VCaP (cell line): ENCODE measurements at regions not wholly inside any gene's neighbourhood (a gene's known extent, or its start where the extent isn't known, plus 50 kb on each side); places are given as distances from the start of the nearest gene placed in this dataset.

ENCODE experiments used
- H3K27ac ChIP-seq: fragments of 450-650 bp; 2 replicates; pipeline ENCODE4 v1.5.1; 2017
- CTCF ChIP-seq: fragments of 450-650 bp; conservative IDR thresholded peaks from 2 replicates; pipeline ENCODE4 v1.5.1; 2017; ENCODE audit warnings: mild to moderate bottlenecking, moderate library complexity

- no peak for TF ChIP-seq CTCF
- no peak overlapping the region for H3K27ac ChIP-seq
Measured at GRCh38 chr6:49027644-49028043, 435.4 kb downstream of the MMUT start.

- H3K27ac ChIP-seq: no peak overlapping the region
- TF ChIP-seq CTCF: no peak
Measured at GRCh38 chr6:49025273-49026240, 437.5 kb downstream of the MMUT start.

- no peak overlapping the region for H3K27ac ChIP-seq
- TF ChIP-seq CTCF: no peak
Measured at GRCh38 chr6:49004801-49005200, 458.3 kb downstream of the MMUT start.

GRCh38 chr6:49003348-49003747 lies 459.7 kb downstream of the MMUT start:
- H3K27ac ChIP-seq: no peak overlapping the region
- no peak for TF ChIP-seq CTCF

- TF ChIP-seq CTCF: no peak
- H3K27ac ChIP-seq: no peak overlapping the region
Measured at GRCh38 chr6:49001856-49002541, 461.1 kb downstream of the MMUT start.

- TF ChIP-seq CTCF: no peak
- no peak overlapping the region for H3K27ac ChIP-seq
Measured at GRCh38 chr6:48998574-48998973, 464.5 kb downstream of the MMUT start.

- no peak for TF ChIP-seq CTCF
- H3K27ac ChIP-seq: no peak overlapping the region
Measured at GRCh38 chr6:48996461-48997119, 466.5 kb downstream of the MMUT start.
